ENCODE measurements at regions not wholly inside any gene's neighbourhood (a gene's known extent, or its start where the extent isn't known, plus 50 kb on each side); places are given as distances from the start of the nearest gene placed in this dataset.

DNA sequence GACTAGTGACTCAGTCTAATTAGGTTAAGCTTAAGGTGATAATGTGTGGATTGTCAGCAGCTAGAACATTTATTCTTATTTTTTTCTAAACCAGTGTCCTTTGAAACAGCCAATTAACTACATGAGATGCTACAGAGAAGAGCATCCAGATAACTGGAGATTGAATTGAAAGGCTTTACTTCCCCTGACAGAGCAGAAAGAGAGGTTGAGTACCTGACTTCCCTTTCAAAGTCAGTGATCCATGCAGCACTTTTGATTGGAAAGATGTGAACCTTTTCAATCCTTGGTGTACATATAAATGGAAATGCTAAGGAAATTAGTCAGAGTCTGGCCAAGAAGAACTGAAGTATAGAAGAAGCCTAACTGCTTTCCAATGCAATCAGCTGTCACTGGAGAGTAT lies 653.8 kb downstream of the CDH8 start:
- TF ChIP-seq, protein P1, sequence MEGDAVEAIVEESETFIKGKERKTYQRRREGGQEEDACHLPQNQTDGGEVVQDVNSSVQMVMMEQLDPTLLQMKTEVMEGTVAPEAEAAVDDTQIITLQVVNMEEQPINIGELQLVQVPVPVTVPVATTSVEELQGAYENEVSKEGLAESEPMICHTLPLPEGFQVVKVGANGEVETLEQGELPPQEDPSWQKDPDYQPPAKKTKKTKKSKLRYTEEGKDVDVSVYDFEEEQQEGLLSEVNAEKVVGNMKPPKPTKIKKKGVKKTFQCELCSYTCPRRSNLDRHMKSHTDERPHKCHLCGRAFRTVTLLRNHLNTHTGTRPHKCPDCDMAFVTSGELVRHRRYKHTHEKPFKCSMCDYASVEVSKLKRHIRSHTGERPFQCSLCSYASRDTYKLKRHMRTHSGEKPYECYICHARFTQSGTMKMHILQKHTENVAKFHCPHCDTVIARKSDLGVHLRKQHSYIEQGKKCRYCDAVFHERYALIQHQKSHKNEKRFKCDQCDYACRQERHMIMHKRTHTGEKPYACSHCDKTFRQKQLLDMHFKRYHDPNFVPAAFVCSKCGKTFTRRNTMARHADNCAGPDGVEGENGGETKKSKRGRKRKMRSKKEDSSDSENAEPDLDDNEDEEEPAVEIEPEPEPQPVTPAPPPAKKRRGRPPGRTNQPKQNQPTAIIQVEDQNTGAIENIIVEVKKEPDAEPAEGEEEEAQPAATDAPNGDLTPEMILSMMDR (IDR thresholded peaks at IDR 0.05), result no peak
- TF ChIP-seq POLR2AphosphoS5 (IDR thresholded peaks at IDR 0.05; ENCODE audit: low read depth, low read length) (no peak), TCF7L2 (IDR thresholded peaks at IDR 0.05; ENCODE audit: low read depth, low read length) (no peak), SIN3A (IDR thresholded peaks at IDR 0.05; ENCODE audit: borderline replicate concordance, insufficient read depth, low read depth, low read length) (no peak)
- TF ChIP-seq, protein P2, sequence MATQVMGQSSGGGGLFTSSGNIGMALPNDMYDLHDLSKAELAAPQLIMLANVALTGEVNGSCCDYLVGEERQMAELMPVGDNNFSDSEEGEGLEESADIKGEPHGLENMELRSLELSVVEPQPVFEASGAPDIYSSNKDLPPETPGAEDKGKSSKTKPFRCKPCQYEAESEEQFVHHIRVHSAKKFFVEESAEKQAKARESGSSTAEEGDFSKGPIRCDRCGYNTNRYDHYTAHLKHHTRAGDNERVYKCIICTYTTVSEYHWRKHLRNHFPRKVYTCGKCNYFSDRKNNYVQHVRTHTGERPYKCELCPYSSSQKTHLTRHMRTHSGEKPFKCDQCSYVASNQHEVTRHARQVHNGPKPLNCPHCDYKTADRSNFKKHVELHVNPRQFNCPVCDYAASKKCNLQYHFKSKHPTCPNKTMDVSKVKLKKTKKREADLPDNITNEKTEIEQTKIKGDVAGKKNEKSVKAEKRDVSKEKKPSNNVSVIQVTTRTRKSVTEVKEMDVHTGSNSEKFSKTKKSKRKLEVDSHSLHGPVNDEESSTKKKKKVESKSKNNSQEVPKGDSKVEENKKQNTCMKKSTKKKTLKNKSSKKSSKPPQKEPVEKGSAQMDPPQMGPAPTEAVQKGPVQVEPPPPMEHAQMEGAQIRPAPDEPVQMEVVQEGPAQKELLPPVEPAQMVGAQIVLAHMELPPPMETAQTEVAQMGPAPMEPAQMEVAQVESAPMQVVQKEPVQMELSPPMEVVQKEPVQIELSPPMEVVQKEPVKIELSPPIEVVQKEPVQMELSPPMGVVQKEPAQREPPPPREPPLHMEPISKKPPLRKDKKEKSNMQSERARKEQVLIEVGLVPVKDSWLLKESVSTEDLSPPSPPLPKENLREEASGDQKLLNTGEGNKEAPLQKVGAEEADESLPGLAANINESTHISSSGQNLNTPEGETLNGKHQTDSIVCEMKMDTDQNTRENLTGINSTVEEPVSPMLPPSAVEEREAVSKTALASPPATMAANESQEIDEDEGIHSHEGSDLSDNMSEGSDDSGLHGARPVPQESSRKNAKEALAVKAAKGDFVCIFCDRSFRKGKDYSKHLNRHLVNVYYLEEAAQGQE (IDR thresholded peaks at IDR 0.05; ENCODE audit: insufficient read depth in 1 of 2, low read depth in 2 of 2, low read length in 1 of 2), result no peak

Data from Panc1 (cell line).